GM19438 (cell line): ENCODE measurements at regions not wholly inside any gene's neighbourhood (a gene's known extent, or its start where the extent isn't known, plus 50 kb on each side); places are given as distances from the start of the nearest gene placed in this dataset.
"Not testable (repeated sequence)": the region's sequence is repeated elsewhere in the genome, so short reads cannot be mapped to it uniquely, and the experiment has no call there.

Experiments used
- ATAC-seq: cut with Tn5 transposase; IDR thresholded peaks from one replicate; pipeline ENCODE4 v1.9.1; 2021; ENCODE audit warnings: low read depth; ENCODE audit not compliant: unreplicated experiment

GRCh38 chr10:62935022-62935421 is 118.9 kb upstream of the EGR2 start:
- ATAC-seq: no peak

GRCh38 chr10:62934258-62934657 is 118.1 kb upstream of the EGR2 start:
- no peak for ATAC-seq

GRCh38 chr10:62928763-62929162 is 112.6 kb upstream of the EGR2 start:
- ATAC-seq: not testable (repeated sequence)

- ATAC-seq: no peak
Observed at GRCh38 chr10:62926407-62926806, 110.2 kb upstream of the EGR2 start.

GRCh38 chr10:62924344-62924748 is 108.2 kb upstream of the EGR2 start:
- ATAC-seq: peak; percentile 63

GRCh38 chr10:62919776-62920175 is 103.6 kb upstream of the EGR2 start:
- ATAC-seq: no peak

GRCh38 chr10:62917475-62918238 is 101.5 kb upstream of the EGR2 start:
- ATAC-seq: peak; percentile 63

- ATAC-seq: no peak
Observed at GRCh38 chr10:62916141-62916603, 100.0 kb upstream of the EGR2 start.

- no peak for ATAC-seq
Observed at GRCh38 chr10:62915158-62915557, 99.0 kb upstream of the EGR2 start.

- no peak for ATAC-seq
Observed at GRCh38 chr10:62912086-62912485, 95.9 kb upstream of the EGR2 start.

- ATAC-seq: no peak
Observed at GRCh38 chr10:62911210-62911963, 95.2 kb upstream of the EGR2 start.

GRCh38 chr10:62907470-62908212 is 91.5 kb upstream of the EGR2 start:
- no peak for ATAC-seq

- no peak for ATAC-seq
Observed at GRCh38 chr10:62904281-62904875, 88.2 kb upstream of the EGR2 start.

- no peak for ATAC-seq
Observed at GRCh38 chr10:62903828-62904227, 87.7 kb upstream of the EGR2 start.

- ATAC-seq: no peak
Observed at GRCh38 chr10:62900829-62901571, 84.8 kb upstream of the EGR2 start.

- no peak for ATAC-seq
Observed at GRCh38 chr10:62899311-62899710, 83.1 kb upstream of the EGR2 start.

- ATAC-seq: no peak
Observed at GRCh38 chr10:62895063-62895462, 78.9 kb upstream of the EGR2 start.

- ATAC-seq: no peak
Observed at GRCh38 chr10:62894156-62894555, 78.0 kb upstream of the EGR2 start.

GRCh38 chr10:62893036-62893435 is 76.9 kb upstream of the EGR2 start:
- no peak for ATAC-seq

- no peak for ATAC-seq
Observed at GRCh38 chr10:62890395-62890794, 74.2 kb upstream of the EGR2 start.
